ENCODE measurements at regions not wholly inside any gene's neighbourhood (a gene's known extent, or its start where the extent isn't known, plus 50 kb on each side); places are given as distances from the start of the nearest gene placed in this dataset.

GRCh38 chr5:124279146-124279876, 467.1 kb downstream of the ZNF608 start:
- TF ChIP-seq CTCF (IDR thresholded peaks at IDR 0.05): no peak
- no peak for TF ChIP-seq ZFX (IDR thresholded peaks at IDR 0.05; ENCODE audit: borderline replicate concordance)

Data from 22Rv1 (cell line).